Prostate gland (tissue), 2 donors: ENCODE measurements at regions not wholly inside any gene's neighbourhood (a gene's known extent, or its start where the extent isn't known, plus 50 kb on each side); places are given as distances from the start of the nearest gene placed in this dataset.

Source experiments
- POLR2A ChIP-seq: fragments of 450-650 bp; IDR thresholded peaks from one replicate; pipeline ENCODE4 v1.6.1; 2016; ENCODE audit warnings: antibody characterized with exemption, mild to moderate bottlenecking
- POLR2AphosphoS5 ChIP-seq: sonication (generic); formaldehyde crosslinking; IDR thresholded peaks from one replicate; pipeline ENCODE4 v1.6.1; 2017; ENCODE audit warnings: antibody characterized with exemption
- TF ChIP-seq, protein P1 (sequence below), 4 experiments: fragments of 200-600 bp in 2 of 4; fragments of 450-650 bp in 2 of 4; sonication (generic) in 2 of 4; IDR thresholded peaks; 1 replicate in 3 of 4; 2 replicates in 1 of 4; pipeline ENCODE4 v1.5.1; 2016 to 2019; ENCODE audit warnings: antibody characterized with exemption in 4 of 4, mild to moderate bottlenecking in 2 of 4, moderate library complexity in 2 of 4

DNA sequence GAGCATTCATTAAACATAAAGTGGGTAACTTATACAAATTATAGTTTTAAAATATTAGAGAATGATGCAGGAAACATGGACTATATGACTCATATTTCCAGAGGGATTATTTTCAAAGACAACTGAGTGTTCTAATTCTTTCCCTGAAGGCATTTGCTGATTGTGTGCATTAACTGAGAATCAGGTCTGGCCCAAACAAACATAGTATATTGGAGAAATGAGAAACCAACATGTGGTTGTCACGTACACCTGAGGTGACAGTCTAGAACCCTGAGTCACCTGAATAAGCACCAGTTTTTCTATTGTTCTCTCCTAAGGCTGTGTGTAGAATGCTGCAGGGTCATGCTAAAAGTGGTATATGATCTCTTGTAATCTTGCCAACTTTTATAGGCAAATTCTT lies 1125.7 kb downstream of the XPNPEP1 start:
- TF ChIP-seq, protein P1, sequence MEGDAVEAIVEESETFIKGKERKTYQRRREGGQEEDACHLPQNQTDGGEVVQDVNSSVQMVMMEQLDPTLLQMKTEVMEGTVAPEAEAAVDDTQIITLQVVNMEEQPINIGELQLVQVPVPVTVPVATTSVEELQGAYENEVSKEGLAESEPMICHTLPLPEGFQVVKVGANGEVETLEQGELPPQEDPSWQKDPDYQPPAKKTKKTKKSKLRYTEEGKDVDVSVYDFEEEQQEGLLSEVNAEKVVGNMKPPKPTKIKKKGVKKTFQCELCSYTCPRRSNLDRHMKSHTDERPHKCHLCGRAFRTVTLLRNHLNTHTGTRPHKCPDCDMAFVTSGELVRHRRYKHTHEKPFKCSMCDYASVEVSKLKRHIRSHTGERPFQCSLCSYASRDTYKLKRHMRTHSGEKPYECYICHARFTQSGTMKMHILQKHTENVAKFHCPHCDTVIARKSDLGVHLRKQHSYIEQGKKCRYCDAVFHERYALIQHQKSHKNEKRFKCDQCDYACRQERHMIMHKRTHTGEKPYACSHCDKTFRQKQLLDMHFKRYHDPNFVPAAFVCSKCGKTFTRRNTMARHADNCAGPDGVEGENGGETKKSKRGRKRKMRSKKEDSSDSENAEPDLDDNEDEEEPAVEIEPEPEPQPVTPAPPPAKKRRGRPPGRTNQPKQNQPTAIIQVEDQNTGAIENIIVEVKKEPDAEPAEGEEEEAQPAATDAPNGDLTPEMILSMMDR (IDR thresholded peaks at IDR 0.05): no peak
- TF ChIP-seq POLR2A: no peak
- no peak for TF ChIP-seq POLR2AphosphoS5
